GM12892 (cell line): ENCODE measurements at regions not wholly inside any gene's neighbourhood (a gene's known extent, or its start where the extent isn't known, plus 50 kb on each side); places are given as distances from the start of the nearest gene placed in this dataset.

ENCODE experiments used
- POLR2AphosphoS5 ChIP-seq: IDR thresholded peaks from 2 replicates; pipeline ENCODE4 v1.6.1; 2011; ENCODE audit warnings: low read depth, low read length, control low read depth
- TAF1 ChIP-seq: IDR thresholded peaks from 2 replicates; pipeline ENCODE4 v1.6.1; 2011; ENCODE audit warnings: low read depth, mild to moderate bottlenecking, control low read depth, low read length, borderline replicate concordance

GRCh38 chr9:89702401-89702800, 97.6 kb downstream of the GADD45G start:
- no peak for TF ChIP-seq POLR2AphosphoS5
- no peak for TF ChIP-seq TAF1
